C4-2B (cell line): ENCODE measurements at regions not wholly inside any gene's neighbourhood (a gene's known extent, or its start where the extent isn't known, plus 50 kb on each side); places are given as distances from the start of the nearest gene placed in this dataset.

Source experiments
- ZFX ChIP-seq: fragments of 450-650 bp; IDR thresholded peaks from 2 replicates; pipeline ENCODE4 v1.6.1; 2017
- TF ChIP-seq, protein P1 (sequence below): fragments of 450-650 bp; conservative IDR thresholded peaks from 2 replicates; pipeline ENCODE4 v1.5.1; 2017; ENCODE audit warnings: mild to moderate bottlenecking

DNA sequence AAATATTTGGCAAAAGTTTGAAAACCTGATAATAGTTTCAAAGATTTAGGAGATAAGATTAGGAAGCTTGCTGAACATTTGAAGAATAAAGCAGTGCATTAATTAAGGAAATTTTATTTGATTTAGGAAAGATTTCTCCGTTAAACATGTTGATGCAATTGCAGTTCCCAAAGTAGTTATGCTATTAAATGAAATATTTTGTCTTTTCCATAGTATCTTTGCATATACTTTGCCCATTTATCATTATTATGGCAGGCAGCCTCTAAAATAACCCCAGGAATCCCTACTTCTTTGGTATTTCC, 136.5 kb downstream of the MREG start:
- TF ChIP-seq, protein P1, sequence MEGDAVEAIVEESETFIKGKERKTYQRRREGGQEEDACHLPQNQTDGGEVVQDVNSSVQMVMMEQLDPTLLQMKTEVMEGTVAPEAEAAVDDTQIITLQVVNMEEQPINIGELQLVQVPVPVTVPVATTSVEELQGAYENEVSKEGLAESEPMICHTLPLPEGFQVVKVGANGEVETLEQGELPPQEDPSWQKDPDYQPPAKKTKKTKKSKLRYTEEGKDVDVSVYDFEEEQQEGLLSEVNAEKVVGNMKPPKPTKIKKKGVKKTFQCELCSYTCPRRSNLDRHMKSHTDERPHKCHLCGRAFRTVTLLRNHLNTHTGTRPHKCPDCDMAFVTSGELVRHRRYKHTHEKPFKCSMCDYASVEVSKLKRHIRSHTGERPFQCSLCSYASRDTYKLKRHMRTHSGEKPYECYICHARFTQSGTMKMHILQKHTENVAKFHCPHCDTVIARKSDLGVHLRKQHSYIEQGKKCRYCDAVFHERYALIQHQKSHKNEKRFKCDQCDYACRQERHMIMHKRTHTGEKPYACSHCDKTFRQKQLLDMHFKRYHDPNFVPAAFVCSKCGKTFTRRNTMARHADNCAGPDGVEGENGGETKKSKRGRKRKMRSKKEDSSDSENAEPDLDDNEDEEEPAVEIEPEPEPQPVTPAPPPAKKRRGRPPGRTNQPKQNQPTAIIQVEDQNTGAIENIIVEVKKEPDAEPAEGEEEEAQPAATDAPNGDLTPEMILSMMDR, result no peak
- TF ChIP-seq ZFX, result no peak
